PC-9 (cell line): ENCODE measurements at regions not wholly inside any gene's neighbourhood (a gene's known extent, or its start where the extent isn't known, plus 50 kb on each side); places are given as distances from the start of the nearest gene placed in this dataset.

Experiments
- BruUV-seq: library from RNA; stranded (reverse); fragments of 400-500 nt; replicated peaks from 2 replicates; lab custom pipeline; 2021; lab: Mats Ljungman, UMichigan
- CTCF ChIA-PET: fragments of 300-600 bp; sonication (Branson Sonifier 250); formaldehyde crosslinking; loops from one replicate; lab custom pipeline; 2022; ENCODE audit warnings: antibody characterized with exemption; lab: Charles Lee
- POLR2A ChIA-PET: fragments of 300-600 bp; sonication (Branson Sonifier 250); formaldehyde crosslinking; loops from one replicate; lab custom pipeline; 2022; ENCODE audit warnings: antibody characterized with exemption; ENCODE audit not compliant: unreplicated experiment; lab: Charles Lee
- DNase-seq, 2 experiments: peaks; one replicate each; pipeline versions ENCODE4 v3.0.0 to v3.0.0-alpha.2; 2015 to 2022; ENCODE audit warnings: mixed read lengths in 1 of 2
- H2AFZ ChIP-seq: fragments of 200-600 bp; sonication (generic); 2 replicates; pipeline ENCODE4 v1.8.1; 2017; ENCODE audit warnings: antibody characterized with exemption
- H3F3A ChIP-seq: fragments of 200-600 bp; sonication (generic); 2 replicates; pipeline ENCODE4 v1.8.1; 2017; ENCODE audit warnings: antibody characterized with exemption, mild to moderate bottlenecking, low read depth; ENCODE audit not compliant: insufficient read depth
- H3K27ac ChIP-seq: fragments of 200-600 bp; sonication (generic); 2 replicates; pipeline ENCODE4 v1.6.1; 2016; ENCODE audit warnings: mixed run types
- H3K27me3 ChIP-seq: fragments of 200-600 bp; sonication (generic); 2 replicates; pipeline ENCODE4 v1.6.1; 2016; ENCODE audit warnings: low read depth, mixed run types; ENCODE audit not compliant: insufficient read depth
- H3K36me3 ChIP-seq: fragments of 200-600 bp; sonication (generic); 2 replicates; pipeline ENCODE4 v1.6.1; 2016; ENCODE audit warnings: low read depth, mixed run types
- H3K4me1 ChIP-seq: fragments of 200-600 bp; sonication (generic); replicated peaks from 2 replicates; pipeline ENCODE4 v1.6.1; 2016; ENCODE audit warnings: mixed run types; ENCODE audit not compliant: insufficient read depth
- H3K4me2 ChIP-seq: fragments of 200-600 bp; sonication (generic); 2 replicates; pipeline ENCODE4 v1.6.1; 2017; ENCODE audit warnings: mixed run types
- H3K4me3 ChIP-seq: fragments of 200-600 bp; sonication (generic); 2 replicates; pipeline ENCODE4 v1.6.1; 2016; ENCODE audit warnings: mixed run types
- H3K79me2 ChIP-seq: fragments of 200-600 bp; sonication (generic); 2 replicates; pipeline ENCODE4 v1.6.1; 2017; ENCODE audit warnings: low read depth, mixed run types
- H3K9me2 ChIP-seq: fragments of 200-600 bp; sonication (generic); 2 replicates; pipeline ENCODE4 v1.8.1; 2017; ENCODE audit warnings: mild to moderate bottlenecking; ENCODE audit not compliant: insufficient read depth
- H3K9me3 ChIP-seq: fragments of 200-600 bp; sonication (generic); 2 replicates; pipeline ENCODE4 v1.8.1; 2016; ENCODE audit warnings: low read depth; ENCODE audit not compliant: insufficient read depth
- H4K20me1 ChIP-seq: fragments of 200-600 bp; sonication (generic); 2 replicates; pipeline ENCODE4 v1.8.1; 2017; ENCODE audit not compliant: insufficient read depth
- EZH2 ChIP-seq: fragments of 200-600 bp; sonication (generic); IDR thresholded peaks from 2 replicates; pipeline ENCODE4 v1.8.0; 2017; ENCODE audit warnings: antibody characterized with exemption, low read depth
- intact Hi-C: fragments of 100-400 bp; cut with micrococcal nuclease; formaldehyde crosslinking; loops from one replicate; pipeline ENCODE4 v1.10.0; 2022; ENCODE audit not compliant: unreplicated experiment
- TF ChIP-seq, protein P1 (sequence below): fragments of 200-600 bp; sonication (generic); conservative IDR thresholded peaks from 2 replicates; pipeline ENCODE4 v1.6.1; 2017; ENCODE audit warnings: mixed run types, antibody characterized with exemption, mild to moderate bottlenecking, moderate library complexity

DNA sequence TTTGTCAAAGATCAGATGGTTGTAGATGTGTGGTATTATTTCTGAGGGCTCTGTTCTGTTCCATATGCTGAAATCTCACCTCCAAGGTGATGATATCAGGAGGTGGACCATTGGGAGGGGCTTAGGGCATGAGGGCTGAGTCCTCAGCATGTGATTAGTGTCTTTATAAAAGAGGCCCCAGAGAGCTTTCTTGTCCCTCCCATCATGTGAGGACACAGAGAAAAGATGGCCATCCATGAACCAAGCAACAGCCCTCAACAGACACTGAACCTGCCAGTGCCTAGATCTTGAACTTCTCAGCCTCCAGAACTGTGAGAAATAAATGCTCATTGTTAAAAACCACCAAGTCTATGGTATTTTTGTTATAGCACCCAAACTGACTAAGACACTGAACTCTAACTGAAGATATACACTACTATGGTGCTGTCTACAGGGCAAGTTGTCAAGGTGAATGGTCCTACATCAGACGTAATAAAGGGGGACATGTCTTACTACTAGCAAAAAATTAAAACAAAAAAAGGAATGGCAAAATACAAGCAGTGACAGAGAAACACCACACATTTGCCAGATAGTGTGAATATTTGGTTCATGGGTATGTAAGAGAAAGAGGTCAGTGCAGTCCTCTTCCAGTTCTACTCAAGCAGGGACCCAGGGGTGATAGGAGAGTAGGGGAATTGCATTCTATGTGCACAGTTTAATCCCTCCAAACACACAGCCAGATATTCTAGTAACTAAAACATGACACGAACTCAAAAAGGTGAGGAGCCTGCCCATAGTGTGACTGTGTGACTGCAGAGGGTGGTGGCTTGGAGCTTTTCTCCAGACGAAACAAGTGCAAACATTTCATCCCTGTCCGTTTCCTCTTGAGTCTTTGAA is 164.4 kb upstream of the MYCN start:
- no peak overlapping the region for H2AFZ ChIP-seq
- intact Hi-C loops, result no loop called here
- no peaks in the 10 kb centered on the region for H3K36me3 ChIP-seq
- no peaks in the 10 kb centered on the region for H3F3A ChIP-seq
- no peaks in the 10 kb centered on the region for H3K79me2 ChIP-seq
- CTCF ChIA-PET, result no interaction called here
- H3K9me2 ChIP-seq, result no peaks in the 10 kb centered on the region
- H3K4me2 ChIP-seq, result no peak overlapping the region
- no TSS peak for BruUV-seq
- no peaks in the 10 kb centered on the region for H3K9me3 ChIP-seq
- no peak for TF ChIP-seq EZH2
- TF ChIP-seq, protein P1, sequence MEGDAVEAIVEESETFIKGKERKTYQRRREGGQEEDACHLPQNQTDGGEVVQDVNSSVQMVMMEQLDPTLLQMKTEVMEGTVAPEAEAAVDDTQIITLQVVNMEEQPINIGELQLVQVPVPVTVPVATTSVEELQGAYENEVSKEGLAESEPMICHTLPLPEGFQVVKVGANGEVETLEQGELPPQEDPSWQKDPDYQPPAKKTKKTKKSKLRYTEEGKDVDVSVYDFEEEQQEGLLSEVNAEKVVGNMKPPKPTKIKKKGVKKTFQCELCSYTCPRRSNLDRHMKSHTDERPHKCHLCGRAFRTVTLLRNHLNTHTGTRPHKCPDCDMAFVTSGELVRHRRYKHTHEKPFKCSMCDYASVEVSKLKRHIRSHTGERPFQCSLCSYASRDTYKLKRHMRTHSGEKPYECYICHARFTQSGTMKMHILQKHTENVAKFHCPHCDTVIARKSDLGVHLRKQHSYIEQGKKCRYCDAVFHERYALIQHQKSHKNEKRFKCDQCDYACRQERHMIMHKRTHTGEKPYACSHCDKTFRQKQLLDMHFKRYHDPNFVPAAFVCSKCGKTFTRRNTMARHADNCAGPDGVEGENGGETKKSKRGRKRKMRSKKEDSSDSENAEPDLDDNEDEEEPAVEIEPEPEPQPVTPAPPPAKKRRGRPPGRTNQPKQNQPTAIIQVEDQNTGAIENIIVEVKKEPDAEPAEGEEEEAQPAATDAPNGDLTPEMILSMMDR, result no peak
- H3K4me3 ChIP-seq, result no peak overlapping the region
- no peak overlapping the region for H3K27ac ChIP-seq
- DNase-seq, result no peak
- no peaks in the 10 kb centered on the region for H3K4me1 ChIP-seq
- peaks cover 70% of the 10 kb centered on the region for H3K27me3 ChIP-seq
- POLR2A ChIA-PET, result no interaction called here
- H4K20me1 ChIP-seq, result no peaks in the 10 kb centered on the region

DNA sequence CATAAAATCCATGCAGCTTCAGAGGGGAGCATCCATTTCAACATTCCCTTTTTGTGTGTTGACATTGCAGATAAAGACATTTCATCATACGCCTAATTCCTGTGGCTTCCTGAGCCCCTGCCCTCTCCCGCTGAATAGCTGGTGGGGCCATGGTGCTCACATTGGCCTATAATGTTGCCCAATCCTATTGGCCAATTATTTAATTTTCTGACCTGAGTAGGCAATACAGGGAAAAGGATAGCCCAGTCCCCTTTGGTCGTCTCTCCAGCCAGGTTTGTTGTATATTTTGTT is 163.8 kb upstream of the MYCN start:
- no peak overlapping the region for H3K4me3 ChIP-seq
- H3K27me3 ChIP-seq, result peaks cover 69% of the 10 kb centered on the region
- no peaks in the 10 kb centered on the region for H4K20me1 ChIP-seq
- BruUV-seq, result no TSS peak
- no peak for DNase-seq
- no peaks in the 10 kb centered on the region for H3F3A ChIP-seq
- TF ChIP-seq, protein P1, result no peak
- no peak for TF ChIP-seq EZH2
- H3K4me2 ChIP-seq, result no peak overlapping the region
- H3K79me2 ChIP-seq, result no peaks in the 10 kb centered on the region
- no peaks in the 10 kb centered on the region for H3K9me3 ChIP-seq
- no peaks in the 10 kb centered on the region for H3K36me3 ChIP-seq
- no peak overlapping the region for H3K27ac ChIP-seq
- intact Hi-C loops, result no loop called here
- ChIA-PET POLR2A (no interaction called here), CTCF (no interaction called here)
- H2AFZ ChIP-seq, result no peak overlapping the region
- H3K4me1 ChIP-seq, result no peaks in the 10 kb centered on the region
- H3K9me2 ChIP-seq, result no peaks in the 10 kb centered on the region

DNA sequence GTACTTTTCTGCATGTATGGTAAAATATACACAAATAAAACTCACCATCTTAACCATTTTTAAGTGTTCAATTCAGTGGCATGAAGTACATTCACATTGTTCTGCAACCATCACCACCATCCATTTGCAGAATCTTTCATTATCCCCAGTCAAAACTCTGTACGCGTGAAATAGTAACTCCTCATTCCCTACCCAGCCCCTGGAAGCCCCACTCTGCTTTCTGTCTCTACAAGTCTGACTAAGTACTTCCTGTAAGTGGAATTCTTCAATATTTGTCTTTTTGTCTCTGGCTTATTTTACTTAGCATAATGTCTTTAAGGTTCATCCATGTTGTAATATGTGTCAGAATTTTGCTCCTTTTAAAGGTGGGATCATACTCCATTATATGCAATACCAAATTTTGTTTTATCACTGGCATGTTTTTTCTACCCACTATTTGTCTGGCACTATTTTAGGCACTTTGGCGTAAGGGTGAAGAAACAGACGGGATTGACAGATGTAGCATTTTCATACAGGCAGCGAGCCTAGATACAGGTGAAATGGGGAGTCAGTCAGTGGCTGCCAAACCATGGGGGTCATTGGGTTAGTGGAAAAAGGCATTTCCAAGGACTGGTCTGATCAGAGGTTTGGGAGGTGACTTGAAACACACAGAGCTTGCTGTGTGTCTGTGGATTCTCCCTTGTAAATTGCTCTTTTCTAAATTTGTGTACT is 163.2 kb upstream of the MYCN start:
- POLR2A ChIA-PET, result no interaction called here

More for the DNA sequence above, 163.2 kb upstream of the MYCN start:
- TF ChIP-seq, protein P1, result no peak
- BruUV-seq, result no TSS peak
- H3K4me1 ChIP-seq, result no peaks in the 10 kb centered on the region
- no peaks in the 10 kb centered on the region for H4K20me1 ChIP-seq
- H3K27me3 ChIP-seq, result peaks cover 69% of the 10 kb centered on the region
- DNase-seq, result no peak
- H3K9me2 ChIP-seq, result no peaks in the 10 kb centered on the region
- no peak overlapping the region for H3K27ac ChIP-seq
- no peak overlapping the region for H3K4me3 ChIP-seq
- H3K36me3 ChIP-seq, result no peaks in the 10 kb centered on the region
- CTCF ChIA-PET, result no interaction called here
- no peaks in the 10 kb centered on the region for H3F3A ChIP-seq
- H3K4me2 ChIP-seq, result no peak overlapping the region
- H3K79me2 ChIP-seq, result no peaks in the 10 kb centered on the region
- no peak overlapping the region for H2AFZ ChIP-seq
- no peaks in the 10 kb centered on the region for H3K9me3 ChIP-seq
- intact Hi-C loops, result no loop called here
